HEK293 (cell line): ENCODE measurements at regions not wholly inside any gene's neighbourhood (a gene's known extent, or its start where the extent isn't known, plus 50 kb on each side); places are given as distances from the start of the nearest gene placed in this dataset.
A peak's percentile ranks its signal among the peaks of the same experiment; 100 is the strongest.
"Not testable (repeated sequence)": the region's sequence is repeated elsewhere in the genome, so short reads cannot be mapped to it uniquely, and the experiment has no call there.

Source experiments
- CTCF ChIA-PET: fragments of 350-600 bp; formaldehyde crosslinking; extraction: SDS; loops from one replicate; lab custom pipeline; 2021; ENCODE audit warnings: antibody characterized with exemption; lab: Yijun Ruan, JAX
- POLR2A ChIA-PET: fragments of 300-600 bp; formaldehyde crosslinking; extraction: SDS; loops from one replicate; lab custom pipeline; 2020; ENCODE audit warnings: antibody characterized with exemption, inconsistent platforms; lab: Yijun Ruan, JAX
- H3K27ac ChIP-seq: fragments of 200-500 bp; sonication (Bioruptor generic); 2 replicates; pipeline ENCODE4 v1.5.1; 2014; ENCODE audit warnings: low read depth, low read length, control low read depth, inconsistent platforms; ENCODE audit errors: extremely low read depth
- H3K36me3 ChIP-seq, 2 experiments: fragments of 200-500 bp in 1 of 2; sonication (Bioruptor generic) in 1 of 2; 1 replicate in 1 of 2; 2 replicates in 1 of 2; pipeline ENCODE4 v1.5.1; 2014 to 2017; ENCODE audit warnings: inconsistent platforms in 2 of 2, low read length in 2 of 2; ENCODE audit not compliant: control insufficient read depth in 2 of 2, insufficient read depth in 1 of 2
- H3K4me1 ChIP-seq: fragments of 200-500 bp; sonication (Bioruptor generic); 2 replicates; pipeline ENCODE4 v1.5.1; 2014; ENCODE audit warnings: mild to moderate bottlenecking, low read length, inconsistent platforms; ENCODE audit not compliant: control insufficient read depth, insufficient read depth
- H3K4me3 ChIP-seq: 2 replicates; pipeline ENCODE4 v1.5.1; 2011; ENCODE audit warnings: low read depth, mild to moderate bottlenecking, control low read depth, low read length, moderate library complexity
- H3K9me3 ChIP-seq: fragments of 200-500 bp; sonication (Bioruptor generic); 2 replicates; pipeline ENCODE4 v1.5.1; 2014; ENCODE audit warnings: low read depth, low read length, inconsistent platforms; ENCODE audit not compliant: control insufficient read depth, insufficient read depth
- GLI4 ChIP-seq: fragments of 450-650 bp; formaldehyde crosslinking; IDR thresholded peaks from 2 replicates; pipeline ENCODE4 v1.5.1; 2016; ENCODE audit warnings: missing biosample characterization, missing genetic modification characterization
- KLF9 ChIP-seq: fragments of 450-650 bp; formaldehyde crosslinking; IDR thresholded peaks from 2 replicates; pipeline ENCODE4 v1.5.1; 2016; ENCODE audit warnings: missing biosample characterization, missing genetic modification characterization, low read depth
- ZBTB26 ChIP-seq: fragments of 450-650 bp; formaldehyde crosslinking; optimal IDR thresholded peaks from 2 replicates; pipeline ENCODE3; 2016; ENCODE audit warnings: missing biosample characterization, mild to moderate bottlenecking, missing genetic modification characterization
- ZFHX2 ChIP-seq: fragments of 450-650 bp; formaldehyde crosslinking; conservative IDR thresholded peaks from 2 replicates; pipeline ENCODE4 v1.5.1; 2016; ENCODE audit warnings: missing biosample characterization, missing genetic modification characterization
- ZNF335 ChIP-seq: fragments of 450-650 bp; formaldehyde crosslinking; conservative IDR thresholded peaks from 2 replicates; pipeline ENCODE4 v1.5.1; 2016; ENCODE audit warnings: missing biosample characterization, missing genetic modification characterization
- ZNF366 ChIP-seq: fragments of 450-650 bp; formaldehyde crosslinking; conservative IDR thresholded peaks from 2 replicates; pipeline ENCODE4 v1.5.1; 2016; ENCODE audit warnings: missing biosample characterization, missing genetic modification characterization
- ZNF501 ChIP-seq: fragments of 450-650 bp; formaldehyde crosslinking; IDR thresholded peaks from 2 replicates; pipeline ENCODE4 v1.5.1; 2016; ENCODE audit warnings: missing biosample characterization, missing genetic modification characterization
- ZNF596 ChIP-seq: fragments of 450-650 bp; IDR thresholded peaks from 2 replicates; pipeline ENCODE4 v1.5.0; 2018; ENCODE audit warnings: missing biosample characterization, mild to moderate bottlenecking, missing genetic modification characterization, moderate library complexity
- ZNF600 ChIP-seq: fragments of 450-650 bp; formaldehyde crosslinking; IDR thresholded peaks from 2 replicates; pipeline ENCODE4 v1.5.1; 2016; ENCODE audit warnings: missing biosample characterization, missing genetic modification characterization
- ZXDB ChIP-seq: fragments of 450-650 bp; formaldehyde crosslinking; IDR thresholded peaks from 2 replicates; pipeline ENCODE4 v1.5.1; 2016; ENCODE audit warnings: missing biosample characterization, missing genetic modification characterization
- TF ChIP-seq, protein P1 (sequence below): fragments of 450-650 bp; formaldehyde crosslinking; conservative IDR thresholded peaks from 2 replicates; pipeline ENCODE4 v1.5.1; 2016; ENCODE audit warnings: low read depth, missing biosample characterization, missing genetic modification characterization
- TF ChIP-seq, protein P2 (sequence below): fragments of 450-650 bp; formaldehyde crosslinking; IDR thresholded peaks from 2 replicates; pipeline ENCODE4 v1.5.1; 2017; ENCODE audit warnings: missing biosample characterization, missing genetic modification characterization
- TF ChIP-seq, protein P3 (sequence below): fragments of 450-650 bp; formaldehyde crosslinking; IDR thresholded peaks from 2 replicates; pipeline ENCODE4 v1.5.1; 2016; ENCODE audit warnings: missing biosample characterization, missing genetic modification characterization
- TF ChIP-seq, protein P4 (sequence below): fragments of 450-650 bp; formaldehyde crosslinking; IDR thresholded peaks from 2 replicates; pipeline ENCODE4 v1.5.1; 2016; ENCODE audit warnings: missing biosample characterization, missing genetic modification characterization

GRCh38 chr9:41367301-41367700 lies 178.2 kb upstream of the ZNG1F start:
- POLR2A ChIA-PET, H3K27ac ChIP-seq, CTCF ChIA-PET, H3K36me3 ChIP-seq, H3K4me1 ChIP-seq, H3K9me3 ChIP-seq, H3K4me3 ChIP-seq: not testable (repeated sequence)

GRCh38 chr9:41361790-41362189 lies 172.7 kb upstream of the ZNG1F start:
- H3K36me3 ChIP-seq, POLR2A ChIA-PET, CTCF ChIA-PET: not testable (repeated sequence)

DNA sequence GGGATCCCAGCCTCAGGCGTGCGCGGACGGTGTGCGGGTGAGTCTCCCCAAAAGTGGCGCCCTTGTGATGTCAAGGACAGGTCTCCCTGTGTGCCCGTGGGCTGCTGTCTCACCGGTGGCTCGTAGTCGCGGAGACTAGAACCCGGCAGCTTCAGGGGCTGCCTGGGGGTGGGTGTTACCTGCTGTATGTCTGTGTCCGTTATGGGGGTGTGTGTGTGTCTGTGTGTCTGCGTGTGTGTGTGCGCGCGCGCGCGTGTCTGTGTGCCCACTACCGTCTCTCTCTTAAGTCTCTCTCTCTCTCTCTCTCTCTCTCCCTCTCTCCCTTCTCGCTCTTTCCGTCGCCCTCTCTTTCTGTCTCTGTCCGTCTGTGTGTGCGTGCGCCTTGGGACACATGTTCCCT lies 170.0 kb upstream of the ZNG1F start:
- H3K36me3 ChIP-seq, H3K4me1 ChIP-seq, POLR2A ChIA-PET, CTCF ChIA-PET, H3K9me3 ChIP-seq: not testable (repeated sequence)
- peak overlapping the region; percentile 24; the same call in 1 of the 2 replicates for H3K27ac ChIP-seq
- TF ChIP-seq, protein P1, sequence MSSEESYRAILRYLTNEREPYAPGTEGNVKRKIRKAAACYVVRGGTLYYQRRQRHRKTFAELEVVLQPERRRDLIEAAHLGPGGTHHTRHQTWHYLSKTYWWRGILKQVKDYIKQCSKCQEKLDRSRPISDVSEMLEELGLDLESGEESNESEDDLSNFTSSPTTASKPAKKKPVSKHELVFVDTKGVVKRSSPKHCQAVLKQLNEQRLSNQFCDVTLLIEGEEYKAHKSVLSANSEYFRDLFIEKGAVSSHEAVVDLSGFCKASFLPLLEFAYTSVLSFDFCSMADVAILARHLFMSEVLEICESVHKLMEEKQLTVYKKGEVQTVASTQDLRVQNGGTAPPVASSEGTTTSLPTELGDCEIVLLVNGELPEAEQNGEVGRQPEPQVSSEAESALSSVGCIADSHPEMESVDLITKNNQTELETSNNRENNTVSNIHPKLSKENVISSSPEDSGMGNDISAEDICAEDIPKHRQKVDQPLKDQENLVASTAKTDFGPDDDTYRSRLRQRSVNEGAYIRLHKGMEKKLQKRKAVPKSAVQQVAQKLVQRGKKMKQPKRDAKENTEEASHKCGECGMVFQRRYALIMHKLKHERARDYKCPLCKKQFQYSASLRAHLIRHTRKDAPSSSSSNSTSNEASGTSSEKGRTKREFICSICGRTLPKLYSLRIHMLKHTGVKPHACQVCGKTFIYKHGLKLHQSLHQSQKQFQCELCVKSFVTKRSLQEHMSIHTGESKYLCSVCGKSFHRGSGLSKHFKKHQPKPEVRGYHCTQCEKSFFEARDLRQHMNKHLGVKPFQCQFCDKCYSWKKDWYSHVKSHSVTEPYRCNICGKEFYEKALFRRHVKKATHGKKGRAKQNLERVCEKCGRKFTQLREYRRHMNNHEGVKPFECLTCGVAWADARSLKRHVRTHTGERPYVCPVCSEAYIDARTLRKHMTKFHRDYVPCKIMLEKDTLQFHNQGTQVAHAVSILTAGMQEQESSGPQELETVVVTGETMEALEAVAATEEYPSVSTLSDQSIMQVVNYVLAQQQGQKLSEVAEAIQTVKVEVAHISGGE (tag by site-specific recombination): 0 out of 2 replicates have a peak, but pooled peaks have one; percentile 23
- TF ChIP-seq ZNF501 (tag by site-specific recombination) (0 out of 2 replicates have a peak, but pooled peaks have one; percentile 40), GLI4 (tag by site-specific recombination) (0 out of 2 replicates have a peak, but pooled peaks have one; percentile 63), ZNF366 (peak; percentile 46; the same call in 1 of the 2 replicates), ZBTB26 (tag by site-specific recombination) (peak; percentile 88), ZNF335 (tag by site-specific recombination) (peak; percentile 70), ZNF600 (tag by site-specific recombination) (0 out of 2 replicates have a peak, but pooled peaks have one; percentile 26), ZFHX2 (tag by site-specific recombination) (0 out of 2 replicates have a peak, but pooled peaks have one; percentile 11), ZXDB (tag by site-specific recombination) (0 out of 2 replicates have a peak, but pooled peaks have one; percentile 41), ZNF596 (tag by site-specific recombination) (peak; percentile 96), KLF9 (tag by site-specific recombination) (peak; percentile 61)
- TF ChIP-seq, protein P2, sequence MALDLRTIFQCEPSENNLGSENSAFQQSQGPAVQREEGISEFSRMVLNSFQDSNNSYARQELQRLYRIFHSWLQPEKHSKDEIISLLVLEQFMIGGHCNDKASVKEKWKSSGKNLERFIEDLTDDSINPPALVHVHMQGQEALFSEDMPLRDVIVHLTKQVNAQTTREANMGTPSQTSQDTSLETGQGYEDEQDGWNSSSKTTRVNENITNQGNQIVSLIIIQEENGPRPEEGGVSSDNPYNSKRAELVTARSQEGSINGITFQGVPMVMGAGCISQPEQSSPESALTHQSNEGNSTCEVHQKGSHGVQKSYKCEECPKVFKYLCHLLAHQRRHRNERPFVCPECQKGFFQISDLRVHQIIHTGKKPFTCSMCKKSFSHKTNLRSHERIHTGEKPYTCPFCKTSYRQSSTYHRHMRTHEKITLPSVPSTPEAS: 0 out of 2 replicates have a peak, but pooled peaks have one; percentile 41
- TF ChIP-seq, protein P3, sequence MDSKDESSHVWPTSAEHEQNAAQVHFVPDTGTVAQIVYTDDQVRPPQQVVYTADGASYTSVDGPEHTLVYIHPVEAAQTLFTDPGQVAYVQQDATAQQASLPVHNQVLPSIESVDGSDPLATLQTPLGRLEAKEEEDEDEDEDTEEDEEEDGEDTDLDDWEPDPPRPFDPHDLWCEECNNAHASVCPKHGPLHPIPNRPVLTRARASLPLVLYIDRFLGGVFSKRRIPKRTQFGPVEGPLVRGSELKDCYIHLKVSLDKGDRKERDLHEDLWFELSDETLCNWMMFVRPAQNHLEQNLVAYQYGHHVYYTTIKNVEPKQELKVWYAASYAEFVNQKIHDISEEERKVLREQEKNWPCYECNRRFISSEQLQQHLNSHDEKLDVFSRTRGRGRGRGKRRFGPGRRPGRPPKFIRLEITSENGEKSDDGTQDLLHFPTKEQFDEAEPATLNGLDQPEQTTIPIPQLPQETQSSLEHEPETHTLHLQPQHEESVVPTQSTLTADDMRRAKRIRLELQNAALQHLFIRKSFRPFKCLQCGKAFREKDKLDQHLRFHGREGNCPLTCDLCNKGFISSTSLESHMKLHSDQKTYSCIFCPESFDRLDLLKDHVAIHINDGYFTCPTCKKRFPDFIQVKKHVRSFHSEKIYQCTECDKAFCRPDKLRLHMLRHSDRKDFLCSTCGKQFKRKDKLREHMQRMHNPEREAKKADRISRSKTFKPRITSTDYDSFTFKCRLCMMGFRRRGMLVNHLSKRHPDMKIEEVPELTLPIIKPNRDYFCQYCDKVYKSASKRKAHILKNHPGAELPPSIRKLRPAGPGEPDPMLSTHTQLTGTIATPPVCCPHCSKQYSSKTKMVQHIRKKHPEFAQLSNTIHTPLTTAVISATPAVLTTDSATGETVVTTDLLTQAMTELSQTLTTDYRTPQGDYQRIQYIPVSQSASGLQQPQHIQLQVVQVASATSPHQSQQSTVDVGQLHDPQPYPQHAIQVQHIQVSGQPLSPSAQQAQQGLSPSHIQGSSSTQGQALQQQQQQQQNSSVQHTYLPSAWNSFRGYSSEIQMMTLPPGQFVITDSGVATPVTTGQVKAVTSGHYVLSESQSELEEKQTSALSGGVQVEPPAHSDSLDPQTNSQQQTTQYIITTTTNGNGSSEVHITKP (tag by site-specific recombination): peak; percentile 52
- TF ChIP-seq, protein P4, sequence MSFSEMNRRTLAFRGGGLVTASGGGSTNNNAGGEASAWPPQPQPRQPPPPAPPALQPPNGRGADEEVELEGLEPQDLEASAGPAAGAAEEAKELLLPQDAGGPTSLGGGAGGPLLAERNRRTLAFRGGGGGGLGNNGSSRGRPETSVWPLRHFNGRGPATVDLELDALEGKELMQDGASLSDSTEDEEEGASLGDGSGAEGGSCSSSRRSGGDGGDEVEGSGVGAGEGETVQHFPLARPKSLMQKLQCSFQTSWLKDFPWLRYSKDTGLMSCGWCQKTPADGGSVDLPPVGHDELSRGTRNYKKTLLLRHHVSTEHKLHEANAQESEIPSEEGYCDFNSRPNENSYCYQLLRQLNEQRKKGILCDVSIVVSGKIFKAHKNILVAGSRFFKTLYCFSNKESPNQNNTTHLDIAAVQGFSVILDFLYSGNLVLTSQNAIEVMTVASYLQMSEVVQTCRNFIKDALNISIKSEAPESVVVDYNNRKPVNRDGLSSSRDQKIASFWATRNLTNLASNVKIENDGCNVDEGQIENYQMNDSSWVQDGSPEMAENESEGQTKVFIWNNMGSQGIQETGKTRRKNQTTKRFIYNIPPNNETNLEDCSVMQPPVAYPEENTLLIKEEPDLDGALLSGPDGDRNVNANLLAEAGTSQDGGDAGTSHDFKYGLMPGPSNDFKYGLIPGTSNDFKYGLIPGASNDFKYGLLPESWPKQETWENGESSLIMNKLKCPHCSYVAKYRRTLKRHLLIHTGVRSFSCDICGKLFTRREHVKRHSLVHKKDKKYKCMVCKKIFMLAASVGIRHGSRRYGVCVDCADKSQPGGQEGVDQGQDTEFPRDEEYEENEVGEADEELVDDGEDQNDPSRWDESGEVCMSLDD (tag by site-specific recombination): 0 out of 2 replicates have a peak, but pooled peaks have one; percentile 38
- peak overlapping the region; percentile 46 for H3K4me3 ChIP-seq

More at GRCh38 chr9:41361790-41362189, 172.7 kb upstream of the ZNG1F start:
- H3K4me1 ChIP-seq, H3K9me3 ChIP-seq, H3K4me3 ChIP-seq, H3K27ac ChIP-seq: not testable (repeated sequence)
